ENCODE measurements at regions not wholly inside any gene's neighbourhood (a gene's known extent, or its start where the extent isn't known, plus 50 kb on each side); places are given as distances from the start of the nearest gene placed in this dataset.

- H3K4me3 ChIP-seq (ENCODE audit: low read length) = no peak overlapping the region
- DNase-seq (ENCODE audit: low read depth) = no peak
- no peak for TF ChIP-seq CTCF (conservative IDR thresholded peaks at IDR 0.05; ENCODE audit: low read length)
Observed at GRCh38 chr2:2708575-2709430, 377.7 kb upstream of the MYT1L start.

- TF ChIP-seq CTCF (conservative IDR thresholded peaks at IDR 0.05; ENCODE audit: low read length) = no peak
- no peak overlapping the region for H3K4me3 ChIP-seq (ENCODE audit: low read length)
- DNase-seq (ENCODE audit: low read depth) = no peak
Observed at GRCh38 chr2:2707206-2707991, 376.3 kb upstream of the MYT1L start.

- no peak for DNase-seq (ENCODE audit: low read depth)
- TF ChIP-seq CTCF (conservative IDR thresholded peaks at IDR 0.05; ENCODE audit: low read length) = no peak
- H3K4me3 ChIP-seq (ENCODE audit: low read length) = no peak overlapping the region
Observed at GRCh38 chr2:2706306-2706705, 375.2 kb upstream of the MYT1L start.

- DNase-seq (ENCODE audit: low read depth) = no peak
- H3K4me3 ChIP-seq (ENCODE audit: low read length) = no peak overlapping the region
- no peak for TF ChIP-seq CTCF (conservative IDR thresholded peaks at IDR 0.05; ENCODE audit: low read length)
Observed at GRCh38 chr2:2705871-2706270, 374.8 kb upstream of the MYT1L start.

GRCh38 chr2:2704428-2705090 is 373.5 kb upstream of the MYT1L start:
- no peak for TF ChIP-seq CTCF (conservative IDR thresholded peaks at IDR 0.05; ENCODE audit: low read length)
- DNase-seq (ENCODE audit: low read depth) = no peak
- no peak overlapping the region for H3K4me3 ChIP-seq (ENCODE audit: low read length)

- TF ChIP-seq CTCF (conservative IDR thresholded peaks at IDR 0.05; ENCODE audit: low read length) = no peak
- no peak overlapping the region for H3K4me3 ChIP-seq (ENCODE audit: low read length)
- DNase-seq (ENCODE audit: low read depth) = no peak
Observed at GRCh38 chr2:2703762-2704427, 372.8 kb upstream of the MYT1L start.

Data from AG10803 (cell line).